NT2/D1 (cell line): ENCODE measurements at regions not wholly inside any gene's neighbourhood (a gene's known extent, or its start where the extent isn't known, plus 50 kb on each side); places are given as distances from the start of the nearest gene placed in this dataset.

Source experiments
- SUZ12 ChIP-seq: IDR thresholded peaks from 2 replicates; pipeline ENCODE4 v1.6.1; 2011; ENCODE audit not compliant: insufficient read length, insufficient read depth; ENCODE audit errors: extremely low read depth
- YY1 ChIP-seq: IDR thresholded peaks from 2 replicates; pipeline ENCODE4 v1.6.1; 2011; ENCODE audit not compliant: insufficient read length, insufficient read depth
- ZNF274 ChIP-seq: IDR thresholded peaks from 2 replicates; pipeline ENCODE4 v1.6.1; 2011; ENCODE audit warnings: mild to moderate bottlenecking, low read depth, low read length

GRCh38 chr1:34648501-34648900 lies 106.3 kb upstream of the GJB5 start:
- TF ChIP-seq YY1 (no peak), SUZ12 (no peak), ZNF274 (no peak)
